ENCODE measurements at regions not wholly inside any gene's neighbourhood (a gene's known extent, or its start where the extent isn't known, plus 50 kb on each side); places are given as distances from the start of the nearest gene placed in this dataset.

- Histone ChIP-seq H3K36me3 (no peaks in the 10 kb centered on the region), H3K4me3 (ENCODE audit: low read depth in 1 of 2, low read length in 1 of 2) (no peak overlapping the region), H3K27me3 (no peaks in the 10 kb centered on the region), H3K27ac (no peak overlapping the region), H3K4me1 (ENCODE audit: control insufficient read depth in 1 of 2, insufficient read depth in 1 of 2, low read depth in 1 of 2, low read length in 1 of 2) (no peaks in the 10 kb centered on the region), H3K9me3 (no peaks in the 10 kb centered on the region)
- TF ChIP-seq, protein P1, sequence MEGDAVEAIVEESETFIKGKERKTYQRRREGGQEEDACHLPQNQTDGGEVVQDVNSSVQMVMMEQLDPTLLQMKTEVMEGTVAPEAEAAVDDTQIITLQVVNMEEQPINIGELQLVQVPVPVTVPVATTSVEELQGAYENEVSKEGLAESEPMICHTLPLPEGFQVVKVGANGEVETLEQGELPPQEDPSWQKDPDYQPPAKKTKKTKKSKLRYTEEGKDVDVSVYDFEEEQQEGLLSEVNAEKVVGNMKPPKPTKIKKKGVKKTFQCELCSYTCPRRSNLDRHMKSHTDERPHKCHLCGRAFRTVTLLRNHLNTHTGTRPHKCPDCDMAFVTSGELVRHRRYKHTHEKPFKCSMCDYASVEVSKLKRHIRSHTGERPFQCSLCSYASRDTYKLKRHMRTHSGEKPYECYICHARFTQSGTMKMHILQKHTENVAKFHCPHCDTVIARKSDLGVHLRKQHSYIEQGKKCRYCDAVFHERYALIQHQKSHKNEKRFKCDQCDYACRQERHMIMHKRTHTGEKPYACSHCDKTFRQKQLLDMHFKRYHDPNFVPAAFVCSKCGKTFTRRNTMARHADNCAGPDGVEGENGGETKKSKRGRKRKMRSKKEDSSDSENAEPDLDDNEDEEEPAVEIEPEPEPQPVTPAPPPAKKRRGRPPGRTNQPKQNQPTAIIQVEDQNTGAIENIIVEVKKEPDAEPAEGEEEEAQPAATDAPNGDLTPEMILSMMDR (IDR thresholded peaks at IDR 0.05), result no peak
Observed at GRCh38 chr4:178426871-178427270, 984.6 kb upstream of the AGA start.

- Histone ChIP-seq H3K4me3 (ENCODE audit: low read depth in 1 of 2, low read length in 1 of 2) (no peak overlapping the region), H3K27ac (no peak overlapping the region), H3K4me1 (ENCODE audit: control insufficient read depth in 1 of 2, insufficient read depth in 1 of 2, low read depth in 1 of 2, low read length in 1 of 2) (no peaks in the 10 kb centered on the region), H3K27me3 (no peaks in the 10 kb centered on the region), H3K36me3 (no peaks in the 10 kb centered on the region), H3K9me3 (no peaks in the 10 kb centered on the region)
- TF ChIP-seq, protein P1 (IDR thresholded peaks at IDR 0.05), result no peak
Observed at GRCh38 chr4:178427663-178428062, 985.4 kb upstream of the AGA start.

- Histone ChIP-seq H3K27me3 (no peaks in the 10 kb centered on the region), H3K4me3 (ENCODE audit: low read depth in 1 of 2, low read length in 1 of 2) (no peak overlapping the region), H3K9me3 (no peaks in the 10 kb centered on the region), H3K36me3 (no peaks in the 10 kb centered on the region), H3K4me1 (ENCODE audit: control insufficient read depth in 1 of 2, insufficient read depth in 1 of 2, low read depth in 1 of 2, low read length in 1 of 2) (no peaks in the 10 kb centered on the region), H3K27ac (no peak overlapping the region)
- TF ChIP-seq, protein P1 (IDR thresholded peaks at IDR 0.05), result no peak
Observed at GRCh38 chr4:178448372-178449035, 1006.3 kb upstream of the AGA start.

GRCh38 chr4:178450614-178451013 lies 1008.4 kb upstream of the AGA start:
- no peak overlapping the region for H3K4me3 ChIP-seq (ENCODE audit: low read depth in 1 of 2, low read length in 1 of 2)
- TF ChIP-seq, protein P1 (IDR thresholded peaks at IDR 0.05), result no peak

GRCh38 chr4:178453057-178453456 lies 1010.8 kb upstream of the AGA start:
- H3K27ac ChIP-seq, result no peak overlapping the region
- TF ChIP-seq, protein P1 (IDR thresholded peaks at IDR 0.05), result no peak
- H3K4me3 ChIP-seq (ENCODE audit: low read depth in 1 of 2, low read length in 1 of 2), result no peak overlapping the region
- H3K27me3 ChIP-seq, result no peaks in the 10 kb centered on the region
- H3K9me3 ChIP-seq, result no peaks in the 10 kb centered on the region
- no peaks in the 10 kb centered on the region for H3K4me1 ChIP-seq (ENCODE audit: control insufficient read depth in 1 of 2, insufficient read depth in 1 of 2, low read depth in 1 of 2, low read length in 1 of 2)
- no peaks in the 10 kb centered on the region for H3K36me3 ChIP-seq

More at GRCh38 chr4:178450614-178451013, 1008.4 kb upstream of the AGA start:
- H3K27ac ChIP-seq, result no peak overlapping the region
- no peaks in the 10 kb centered on the region for H3K27me3 ChIP-seq
- no peaks in the 10 kb centered on the region for H3K4me1 ChIP-seq (ENCODE audit: control insufficient read depth in 1 of 2, insufficient read depth in 1 of 2, low read depth in 1 of 2, low read length in 1 of 2)
- no peaks in the 10 kb centered on the region for H3K36me3 ChIP-seq
- H3K9me3 ChIP-seq, result no peaks in the 10 kb centered on the region
